DOHH2 (cell line): ENCODE measurements at regions not wholly inside any gene's neighbourhood (a gene's known extent, or its start where the extent isn't known, plus 50 kb on each side); places are given as distances from the start of the nearest gene placed in this dataset.

Experiments
- H3F3A ChIP-seq: fragments of 200-600 bp; sonication (generic), shearing (Covaris generic); 2 replicates; pipeline ENCODE4 v1.6.0; 2016; ENCODE audit warnings: antibody characterized with exemption, mild to moderate bottlenecking; ENCODE audit not compliant: control insufficient read depth, insufficient read depth
- H3K27ac ChIP-seq: fragments of 200-600 bp; sonication (generic); 2 replicates; pipeline ENCODE4 v1.5.1; 2014; ENCODE audit warnings: low read depth, mild to moderate bottlenecking, low read length, moderate library complexity
- H3K27me3 ChIP-seq: fragments of 200-600 bp; sonication (generic); 2 replicates; pipeline ENCODE4 v1.6.1; 2014; ENCODE audit warnings: mild to moderate bottlenecking, low read length, mixed read lengths; ENCODE audit not compliant: control insufficient read depth
- H3K36me3 ChIP-seq: fragments of 200-600 bp; sonication (generic); 2 replicates; pipeline ENCODE4 v1.6.1; 2014; ENCODE audit warnings: mild to moderate bottlenecking, low read length, moderate library complexity, mixed read lengths; ENCODE audit not compliant: control insufficient read depth
- H3K4me1 ChIP-seq: fragments of 200-600 bp; sonication (generic); 2 replicates; pipeline ENCODE4 v1.6.1; 2014; ENCODE audit warnings: mild to moderate bottlenecking, low read length, mixed read lengths; ENCODE audit not compliant: control insufficient read depth
- H3K4me2 ChIP-seq: fragments of 200-600 bp; sonication (generic); 2 replicates; pipeline ENCODE4 v1.6.0; 2014; ENCODE audit warnings: mild to moderate bottlenecking, low read length, moderate library complexity
- H3K4me3 ChIP-seq: fragments of 200-600 bp; sonication (generic); 2 replicates; pipeline ENCODE4 v1.5.1; 2014; ENCODE audit warnings: mild to moderate bottlenecking, low read length, mixed read lengths
- H3K79me2 ChIP-seq: fragments of 200-600 bp; sonication (generic); 2 replicates; pipeline ENCODE4 v1.6.1; 2014; ENCODE audit warnings: mild to moderate bottlenecking, low read length, mixed read lengths; ENCODE audit not compliant: control insufficient read depth
- H3K9me2 ChIP-seq: fragments of 200-600 bp; sonication (generic); replicated peaks from 2 replicates; pipeline ENCODE4 v1.6.1; 2014; ENCODE audit warnings: mild to moderate bottlenecking, low read length, mixed read lengths; ENCODE audit not compliant: control insufficient read depth
- H3K9me3 ChIP-seq: fragments of 200-600 bp; sonication (generic); 2 replicates; pipeline ENCODE4 v1.6.1; 2014; ENCODE audit warnings: antibody characterized with exemption, low read length, mixed read lengths; ENCODE audit not compliant: control insufficient read depth, insufficient read depth
- H4K20me1 ChIP-seq: fragments of 200-600 bp; sonication (generic); 2 replicates; pipeline ENCODE4 v1.6.0; 2014; ENCODE audit warnings: low read depth, mild to moderate bottlenecking, antibody characterized with exemption, low read length, moderate library complexity; ENCODE audit not compliant: control insufficient read depth, insufficient read depth
- EZH2phosphoT487 ChIP-seq: fragments of 200-600 bp; sonication (generic); IDR thresholded peaks from 2 replicates; pipeline ENCODE4 v1.6.1; 2017; ENCODE audit warnings: borderline replicate concordance, mild to moderate bottlenecking, antibody characterized with exemption, low read length, moderate library complexity, mixed read lengths
- TF ChIP-seq, protein P1 (sequence below): fragments of 200-600 bp; sonication (generic); IDR thresholded peaks from one replicate; pipeline ENCODE4 v1.5.1; 2014; ENCODE audit warnings: antibody characterized with exemption, mild to moderate bottlenecking, low read depth, low read length; ENCODE audit not compliant: poor library complexity, severe bottlenecking

DNA sequence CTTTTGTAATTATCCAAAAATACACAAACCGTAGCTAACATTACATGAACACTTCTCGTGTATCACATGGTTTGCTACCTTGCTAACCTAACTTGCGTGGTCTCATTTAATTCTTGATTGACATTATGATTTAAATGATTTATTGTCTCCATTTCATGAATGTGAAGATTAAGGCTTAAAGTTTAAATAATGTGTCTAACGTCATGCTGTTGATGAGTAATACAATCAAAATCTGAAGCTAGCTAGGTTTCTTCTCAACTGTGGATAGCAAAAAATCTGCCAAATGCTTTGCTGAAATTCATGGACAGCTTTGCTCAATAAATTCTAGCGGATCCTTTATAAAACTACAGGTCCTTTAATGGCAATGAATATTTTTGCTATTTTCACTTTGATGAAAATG is 274.1 kb upstream of the MC4R start:
- TF ChIP-seq EZH2phosphoT487: no peak
- TF ChIP-seq, protein P1, sequence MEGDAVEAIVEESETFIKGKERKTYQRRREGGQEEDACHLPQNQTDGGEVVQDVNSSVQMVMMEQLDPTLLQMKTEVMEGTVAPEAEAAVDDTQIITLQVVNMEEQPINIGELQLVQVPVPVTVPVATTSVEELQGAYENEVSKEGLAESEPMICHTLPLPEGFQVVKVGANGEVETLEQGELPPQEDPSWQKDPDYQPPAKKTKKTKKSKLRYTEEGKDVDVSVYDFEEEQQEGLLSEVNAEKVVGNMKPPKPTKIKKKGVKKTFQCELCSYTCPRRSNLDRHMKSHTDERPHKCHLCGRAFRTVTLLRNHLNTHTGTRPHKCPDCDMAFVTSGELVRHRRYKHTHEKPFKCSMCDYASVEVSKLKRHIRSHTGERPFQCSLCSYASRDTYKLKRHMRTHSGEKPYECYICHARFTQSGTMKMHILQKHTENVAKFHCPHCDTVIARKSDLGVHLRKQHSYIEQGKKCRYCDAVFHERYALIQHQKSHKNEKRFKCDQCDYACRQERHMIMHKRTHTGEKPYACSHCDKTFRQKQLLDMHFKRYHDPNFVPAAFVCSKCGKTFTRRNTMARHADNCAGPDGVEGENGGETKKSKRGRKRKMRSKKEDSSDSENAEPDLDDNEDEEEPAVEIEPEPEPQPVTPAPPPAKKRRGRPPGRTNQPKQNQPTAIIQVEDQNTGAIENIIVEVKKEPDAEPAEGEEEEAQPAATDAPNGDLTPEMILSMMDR: no peak
- Histone ChIP-seq H3K4me1 (no peaks in the 10 kb centered on the region), H3K79me2 (no peaks in the 10 kb centered on the region)

DNA sequence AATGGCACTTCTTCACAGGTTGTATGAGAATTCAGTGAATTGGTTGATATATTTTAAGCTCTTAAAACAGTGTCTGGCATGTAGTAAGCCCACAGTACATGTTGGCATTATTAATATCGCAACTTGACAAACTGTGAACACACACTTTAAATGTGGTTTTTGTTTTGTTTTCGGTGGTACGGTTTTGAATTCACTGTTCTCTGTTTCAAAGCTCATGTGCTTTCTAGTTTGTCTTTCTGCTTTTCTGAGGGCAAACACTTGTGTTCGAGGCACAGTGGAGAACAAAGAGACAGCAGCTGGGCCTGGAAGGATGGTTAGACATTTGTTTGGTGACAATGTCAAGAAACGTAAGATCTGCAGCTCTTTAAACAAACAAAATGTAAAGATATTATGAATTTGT is 276.5 kb upstream of the MC4R start:
- H3K9me2 ChIP-seq: no peaks in the 10 kb centered on the region
- H3K79me2 ChIP-seq: no peaks in the 10 kb centered on the region
- H3K27me3 ChIP-seq: peaks cover 6% of the 10 kb centered on the region; the same call in 1 of the 2 replicates
- H3K27ac ChIP-seq: no peak overlapping the region
- H3K4me1 ChIP-seq: no peaks in the 10 kb centered on the region
- no peak for TF ChIP-seq EZH2phosphoT487
- TF ChIP-seq, protein P1: no peak
- H3K9me3 ChIP-seq: no peaks in the 10 kb centered on the region
- H4K20me1 ChIP-seq: no peaks in the 10 kb centered on the region
- no peak overlapping the region for H3K4me2 ChIP-seq
- H3K4me3 ChIP-seq: no peak overlapping the region
- no peaks in the 10 kb centered on the region for H3F3A ChIP-seq
- no peaks in the 10 kb centered on the region for H3K36me3 ChIP-seq

More for the DNA sequence above, 274.1 kb upstream of the MC4R start:
- peaks cover 6% of the 10 kb centered on the region; the same call in 1 of the 2 replicates for H3K27me3 ChIP-seq
- no peaks in the 10 kb centered on the region for H3F3A ChIP-seq
- H3K36me3 ChIP-seq: no peaks in the 10 kb centered on the region
- H3K4me3 ChIP-seq: no peak overlapping the region
- no peak overlapping the region for H3K4me2 ChIP-seq
- no peaks in the 10 kb centered on the region for H3K9me3 ChIP-seq
- H3K27ac ChIP-seq: no peak overlapping the region
- H4K20me1 ChIP-seq: no peaks in the 10 kb centered on the region
- H3K9me2 ChIP-seq: no peaks in the 10 kb centered on the region

DNA sequence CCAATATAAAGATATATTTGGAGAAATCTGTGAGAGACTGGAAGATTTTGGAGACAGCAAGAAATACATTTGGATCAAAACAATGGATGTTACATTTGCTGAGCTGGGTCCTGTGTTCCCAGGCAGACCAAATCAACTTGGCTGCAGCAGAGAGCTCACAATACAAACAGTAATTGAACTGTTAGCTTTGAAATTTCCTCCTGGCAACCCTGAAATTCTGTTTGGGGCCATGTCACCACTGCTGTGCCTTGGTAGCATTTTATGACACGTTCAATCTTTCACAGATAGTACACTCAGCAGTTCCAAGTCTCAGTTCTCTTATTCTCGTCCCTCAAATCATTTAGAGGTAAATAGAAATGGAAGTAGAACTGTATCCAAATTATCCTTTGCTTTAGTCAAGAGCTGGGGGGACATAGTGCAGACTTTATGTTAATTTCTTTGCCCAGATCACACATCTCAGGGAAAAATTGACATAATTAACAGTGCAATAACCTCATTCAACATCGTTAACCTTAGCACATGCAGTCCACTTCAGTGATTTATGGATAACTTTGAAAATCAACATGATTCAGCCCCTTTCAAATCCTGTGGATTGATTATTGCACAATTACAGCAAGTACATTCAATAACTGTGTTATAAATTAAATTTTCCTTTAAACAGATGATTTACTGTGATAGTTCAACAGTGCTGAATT is 277.4 kb upstream of the MC4R start:
- no peak overlapping the region for H3K27ac ChIP-seq
- H3K4me1 ChIP-seq: no peaks in the 10 kb centered on the region
- H3F3A ChIP-seq: no peaks in the 10 kb centered on the region
- H3K9me2 ChIP-seq: no peaks in the 10 kb centered on the region
- H3K36me3 ChIP-seq: no peaks in the 10 kb centered on the region
- no peak overlapping the region for H3K4me3 ChIP-seq
- no peaks in the 10 kb centered on the region for H3K79me2 ChIP-seq
- no peaks in the 10 kb centered on the region for H3K9me3 ChIP-seq
- no peaks in the 10 kb centered on the region for H4K20me1 ChIP-seq
- no peak for TF ChIP-seq EZH2phosphoT487
- TF ChIP-seq, protein P1: no peak
- peaks cover 6% of the 10 kb centered on the region; the same call in 1 of the 2 replicates for H3K27me3 ChIP-seq
- no peak overlapping the region for H3K4me2 ChIP-seq
